Superior temporal gyrus (tissue), 1 donor: ENCODE measurements at regions not wholly inside any gene's neighbourhood (a gene's known extent, or its start where the extent isn't known, plus 50 kb on each side); places are given as distances from the start of the nearest gene placed in this dataset.
A peak's percentile ranks its signal among the peaks of the same experiment; 100 is the strongest.

Experiments used
- DNase-seq: peaks from one replicate; pipeline ENCODE4 v3.0.0-alpha.2; 2016; ENCODE audit errors: extremely low spot score

- DNase-seq, result no peak
These were observed 105.8 kb downstream of the BAMBI start for GRCh38 chr10:28783087-28783486.

DNA sequence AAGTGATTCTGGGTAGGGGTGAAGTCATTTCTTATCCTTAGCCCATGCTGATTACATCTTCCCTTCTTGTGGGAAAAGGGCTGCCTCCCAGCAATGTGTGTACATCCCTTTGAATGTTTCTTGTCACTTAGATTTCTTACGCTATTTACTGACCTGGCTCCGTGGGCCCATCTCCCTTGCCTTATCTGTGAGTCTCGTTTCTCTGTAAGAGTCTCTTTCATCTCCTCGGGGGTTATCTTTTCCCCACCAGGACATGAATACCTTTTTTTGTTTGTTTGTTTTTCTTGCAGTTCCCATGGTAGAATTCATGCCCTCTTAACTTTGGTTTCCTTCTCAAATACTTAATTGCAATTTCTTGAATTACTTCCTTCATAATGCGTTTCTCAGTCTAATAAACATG lies 107.7 kb downstream of the BAMBI start:
- DNase-seq, result no peak

GRCh38 chr10:28788252-28788651 lies 110.9 kb downstream of the BAMBI start:
- DNase-seq, result no peak

- peak; percentile 93 for DNase-seq
These were observed 111.4 kb downstream of the BAMBI start for GRCh38 chr10:28788762-28789161.

DNA sequence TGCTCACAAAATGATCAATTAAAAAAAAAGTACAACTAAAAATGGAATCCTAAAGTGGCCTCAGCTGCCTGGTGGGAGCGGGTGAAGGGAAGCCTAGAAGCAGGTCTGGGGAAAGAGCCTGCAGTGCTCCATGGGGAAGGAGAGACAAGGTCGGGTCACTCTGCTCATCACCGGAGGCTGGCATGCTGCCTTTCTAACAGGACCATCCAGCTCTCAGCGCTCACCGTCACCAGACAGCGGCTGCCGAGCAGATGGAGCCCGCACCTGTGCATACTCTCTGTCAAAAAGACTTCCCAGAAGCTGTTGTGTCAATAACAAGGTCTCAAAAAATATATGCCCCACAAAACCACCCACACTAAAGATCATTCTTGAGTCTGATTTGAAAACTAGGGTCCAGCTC lies 112.8 kb downstream of the BAMBI start:
- no peak for DNase-seq

DNA sequence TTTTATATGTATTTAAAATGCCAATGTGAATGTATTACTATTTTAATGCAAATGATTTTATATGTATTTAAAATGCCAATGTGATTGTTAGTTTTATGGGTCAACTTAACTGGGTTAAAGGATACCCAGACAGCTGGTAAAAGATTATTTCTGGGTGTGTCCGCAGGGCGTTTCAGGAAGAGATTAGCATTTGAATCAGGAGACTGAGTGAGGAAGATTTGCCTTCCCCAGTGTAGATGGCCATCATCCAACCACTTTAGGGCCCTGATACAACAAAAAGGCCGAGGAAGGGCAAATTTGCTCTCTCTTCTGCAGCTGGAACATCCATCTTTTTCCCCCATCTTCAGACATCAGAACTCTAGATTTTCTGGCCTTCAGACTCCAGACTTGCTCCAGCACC lies 116.2 kb downstream of the BAMBI start:
- DNase-seq, result no peak

- DNase-seq, result peak; percentile 7
These were observed 117.7 kb downstream of the BAMBI start for GRCh38 chr10:28794986-28795385.

- DNase-seq, result no peak
These were observed 119.5 kb downstream of the BAMBI start for GRCh38 chr10:28796606-28797512.

DNA sequence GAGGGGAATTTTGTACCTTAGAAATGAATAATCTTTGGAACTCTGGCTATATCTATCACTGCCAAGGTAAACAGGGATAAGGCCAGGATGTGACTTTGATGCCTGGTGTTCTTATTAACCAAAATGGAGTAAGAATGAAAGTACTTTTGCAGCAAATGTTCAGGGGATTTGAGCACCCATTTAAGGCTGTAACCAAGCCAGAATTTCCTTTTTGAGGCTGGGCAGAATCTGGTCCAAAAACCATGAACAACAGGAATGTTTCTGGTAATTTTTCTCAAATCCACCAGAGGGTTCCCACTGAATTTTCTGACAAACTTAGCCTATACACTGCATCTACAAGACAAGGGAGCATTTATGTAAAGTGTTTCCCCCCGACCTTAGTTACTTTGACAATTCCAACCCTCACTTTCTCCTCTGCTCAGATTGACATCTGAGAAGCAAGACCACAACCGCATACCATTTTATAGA lies 120.6 kb downstream of the BAMBI start:
- no peak for DNase-seq

DNA sequence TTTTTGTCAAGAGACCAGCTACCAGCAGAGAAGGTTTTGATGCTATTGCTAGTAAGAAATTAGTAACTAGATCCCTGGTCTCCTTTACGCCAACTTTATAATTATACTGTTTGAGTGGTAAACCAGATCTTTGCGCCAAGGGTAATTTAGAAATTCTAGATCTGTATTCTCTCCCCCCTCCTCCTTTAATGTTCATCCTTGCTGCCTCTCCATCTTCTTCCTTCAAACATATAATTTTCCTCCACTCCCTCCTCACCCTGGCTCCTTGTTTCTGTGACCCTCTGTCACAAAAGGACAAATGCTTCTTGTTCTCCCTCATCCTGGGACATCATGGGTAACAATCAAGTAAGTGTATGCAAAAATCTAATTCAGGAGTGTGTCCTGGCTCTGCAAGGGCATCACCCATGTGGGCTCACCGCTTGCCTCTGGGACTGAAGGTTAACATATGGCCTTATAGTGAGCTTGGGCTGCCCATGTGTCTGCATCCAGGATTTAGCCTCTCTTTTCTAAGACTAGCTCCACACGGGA lies 121.2 kb downstream of the BAMBI start:
- DNase-seq, result no peak

DNA sequence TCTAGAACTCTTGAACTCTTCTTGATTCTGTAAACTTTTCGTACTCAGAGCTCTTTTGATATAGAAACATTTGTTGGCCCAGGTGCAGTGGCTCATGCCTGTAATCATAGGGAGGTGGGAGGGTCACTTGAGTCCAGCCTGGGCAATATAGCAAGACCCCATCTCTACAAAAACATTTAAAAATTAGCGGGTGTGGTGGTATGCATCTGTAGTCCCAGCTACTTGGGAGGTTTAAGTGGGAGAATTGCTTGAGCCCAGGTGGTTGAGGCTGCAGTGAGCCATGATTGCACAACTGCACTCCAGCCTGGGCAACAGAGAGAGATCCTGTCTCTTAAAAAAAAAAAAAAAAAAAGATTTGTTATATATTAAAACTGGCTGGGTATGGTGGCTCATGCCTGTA lies 121.6 kb downstream of the BAMBI start:
- no peak for DNase-seq

DNA sequence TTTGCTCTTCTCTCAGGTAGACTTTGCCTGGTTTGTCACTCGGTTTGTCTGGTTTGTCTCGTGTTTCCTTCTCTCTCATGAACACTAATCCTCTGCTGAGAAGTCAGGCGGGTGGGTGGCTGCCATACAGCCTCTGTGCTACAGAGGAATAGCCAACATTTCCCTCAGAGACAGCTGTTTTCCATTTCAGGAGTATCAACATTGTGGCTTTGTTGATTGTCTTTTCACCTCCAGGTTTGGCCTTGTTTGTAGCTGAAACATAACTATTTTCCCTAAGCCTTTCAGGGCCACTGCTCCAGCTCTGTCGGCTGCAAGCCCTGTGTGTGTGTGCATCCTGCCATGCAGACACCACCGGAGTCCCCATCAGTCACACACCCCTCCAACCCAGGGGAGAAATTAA lies 122.8 kb downstream of the BAMBI start:
- no peak for DNase-seq

- no peak for DNase-seq
These were observed 123.9 kb downstream of the BAMBI start for GRCh38 chr10:28801247-28801646.

DNA sequence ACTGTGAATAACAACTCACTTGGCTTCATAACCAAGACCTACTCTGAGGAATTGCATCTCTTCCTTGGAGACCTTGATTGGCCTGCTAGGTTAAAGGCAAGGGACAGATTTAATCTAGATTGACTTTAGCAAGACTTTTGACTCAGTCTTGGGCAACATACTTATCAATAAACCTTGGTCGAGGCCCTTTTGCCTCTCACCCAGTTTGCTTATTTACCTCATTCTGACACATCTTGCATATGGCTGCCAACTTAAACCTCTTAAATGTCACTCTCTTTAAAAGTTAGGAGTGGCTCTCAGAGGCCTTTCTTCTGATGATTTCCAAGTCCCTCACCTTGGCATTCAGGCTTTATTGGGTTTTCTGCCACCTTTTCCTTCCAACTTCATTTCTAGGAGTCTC lies 124.5 kb downstream of the BAMBI start:
- no peak for DNase-seq

GRCh38 chr10:28805390-28805789 lies 128.1 kb downstream of the BAMBI start:
- DNase-seq, result no peak

- DNase-seq, result no peak
These were observed 129.2 kb downstream of the BAMBI start for GRCh38 chr10:28806488-28806941.

DNA sequence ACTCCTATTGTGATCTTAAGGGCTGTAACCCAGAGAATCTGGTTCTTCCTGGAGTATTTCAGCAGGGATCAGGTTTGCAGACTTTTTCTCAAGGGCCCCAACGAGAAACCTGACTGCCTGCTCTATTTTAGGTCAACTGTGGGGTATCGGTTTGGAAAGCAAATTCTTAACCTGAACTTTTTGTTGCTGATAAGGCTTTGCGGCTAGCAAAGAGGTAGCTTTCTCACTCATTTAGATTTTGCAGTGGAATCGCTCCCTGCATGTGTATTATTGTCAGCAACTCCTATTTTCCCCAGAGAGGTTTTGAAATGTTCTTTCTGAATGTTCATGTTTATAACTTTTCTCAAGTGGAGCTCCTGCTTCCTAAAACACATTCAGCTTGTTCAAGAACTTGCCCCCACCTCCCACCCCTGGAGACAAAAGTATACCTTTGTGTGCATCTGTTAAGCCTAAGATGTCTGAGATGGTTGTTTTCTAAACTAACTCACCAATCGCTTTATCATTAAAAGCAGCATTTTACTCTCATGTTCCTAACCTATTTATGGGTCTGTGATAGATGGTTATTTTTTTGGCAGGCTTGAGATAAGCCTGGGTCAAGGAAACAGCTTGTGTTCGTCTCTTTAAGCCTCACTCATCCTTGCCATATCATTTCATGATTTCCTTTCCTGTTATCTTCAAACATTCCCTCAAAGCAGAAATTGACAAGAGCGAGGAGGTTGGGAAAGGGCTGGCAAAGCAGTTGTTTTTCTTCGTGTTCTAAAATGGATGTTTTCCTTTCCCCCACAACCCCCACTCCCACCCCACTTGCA lies 129.8 kb downstream of the BAMBI start:
- DNase-seq, result no peak

- DNase-seq, result no peak
These were observed 130.7 kb downstream of the BAMBI start for GRCh38 chr10:28807760-28808613.

GRCh38 chr10:28808693-28809092 lies 131.4 kb downstream of the BAMBI start:
- no peak for DNase-seq

DNA sequence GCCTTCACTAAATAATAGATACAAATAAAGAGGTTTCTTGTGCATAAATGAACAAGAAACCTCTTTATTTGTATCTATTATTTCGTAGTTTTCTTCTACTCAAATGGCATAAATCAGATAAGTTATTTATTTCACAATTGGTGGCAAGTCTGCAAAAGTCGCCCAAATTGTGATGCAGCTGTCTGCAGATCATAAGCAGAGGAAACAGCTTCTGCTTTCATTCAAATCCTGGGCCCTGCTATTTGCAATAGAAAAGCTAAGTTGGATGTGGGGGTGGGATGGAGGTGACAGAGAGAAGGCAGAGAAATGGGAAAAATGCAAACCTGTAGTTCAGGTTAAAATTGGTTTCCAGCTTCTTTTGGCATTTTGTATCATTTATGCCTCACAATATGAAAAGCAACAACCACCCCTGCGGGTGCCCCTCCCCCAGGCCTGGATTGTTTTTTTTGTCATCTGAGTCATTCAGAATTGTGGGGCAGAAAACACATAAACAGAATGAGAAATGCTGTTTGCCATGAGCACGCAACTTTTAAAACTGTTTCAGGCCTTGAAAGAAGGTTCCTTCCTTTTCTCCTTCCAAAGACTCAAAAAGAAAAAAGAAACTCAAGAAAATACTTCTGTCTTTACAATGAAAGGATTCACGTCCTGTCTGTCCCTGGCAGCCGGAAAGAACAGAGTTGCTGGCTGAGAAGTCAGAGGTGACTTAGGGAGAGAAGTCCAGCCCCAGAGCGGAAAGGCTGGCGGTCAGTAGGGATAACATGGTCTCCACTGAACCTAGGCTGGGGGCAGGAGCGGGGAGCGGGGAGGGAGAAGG lies 132.9 kb downstream of the BAMBI start:
- no peak for DNase-seq
